Immature natural killer cell (primary cell): ENCODE measurements at regions not wholly inside any gene's neighbourhood (a gene's known extent, or its start where the extent isn't known, plus 50 kb on each side); places are given as distances from the start of the nearest gene placed in this dataset.
"Not testable (repeated sequence)": the region's sequence is repeated elsewhere in the genome, so short reads cannot be mapped to it uniquely, and the experiment has no call there.

Experiments used
- DNase-seq, 3 donors: peaks; one replicate each; pipeline ENCODE4 v3.0.0; 2022; ENCODE audit warnings: mixed read lengths in 1 of 3
- H3K27ac Mint-ChIP-seq, 6 donors: one replicate each; pipeline ENCODE4 v1.8.0; 2020; ENCODE audit warnings: mixed read lengths in 6 of 6, mild to moderate bottlenecking in 5 of 6, inconsistent platforms in 4 of 6, moderate library complexity in 3 of 6
- H3K27me3 Mint-ChIP-seq, 3 donors: one replicate each; pipeline ENCODE4 v1.8.0; 2020 to 2021; ENCODE audit warnings: low read depth in 3 of 3, mild to moderate bottlenecking in 3 of 3, mixed read lengths in 3 of 3, moderate library complexity in 3 of 3, inconsistent platforms in 1 of 3
- H3K36me3 Mint-ChIP-seq, 3 donors: one replicate each; pipeline ENCODE4 v1.8.0; 2020; ENCODE audit warnings: mixed read lengths in 3 of 3, inconsistent platforms in 2 of 3, mild to moderate bottlenecking in 2 of 3
- H3K4me1 Mint-ChIP-seq, 2 donors: one replicate each; pipeline ENCODE4 v1.8.0; 2020; ENCODE audit warnings: inconsistent platforms in 2 of 2, mild to moderate bottlenecking in 2 of 2, mixed read lengths in 2 of 2, moderate library complexity in 1 of 2
- H3K4me3 Mint-ChIP-seq, 5 donors: one replicate each; pipeline ENCODE4 v1.8.0; 2020; ENCODE audit warnings: mild to moderate bottlenecking in 5 of 5, mixed read lengths in 5 of 5, inconsistent platforms in 3 of 5, moderate library complexity in 3 of 5
- H3K9me3 Mint-ChIP-seq, 6 donors: one replicate each; pipeline ENCODE4 v1.8.0; 2020; ENCODE audit warnings: mild to moderate bottlenecking in 6 of 6, mixed read lengths in 6 of 6, inconsistent platforms in 4 of 6, moderate library complexity in 3 of 6

GRCh38 chr15:34491488-34491887 is 53.9 kb upstream of the GOLGA8A start:
- not testable (repeated sequence) for DNase-seq, H3K4me3 Mint-ChIP-seq, H3K4me1 Mint-ChIP-seq, H3K36me3 Mint-ChIP-seq, H3K27ac Mint-ChIP-seq
- peaks cover 10 to 43% (median 25%) of the 10 kb centered on the region in 3 donors for H3K27me3 Mint-ChIP-seq
- peaks cover 0 to 21% (median 3%) of the 10 kb centered on the region in 6 donors for H3K9me3 Mint-ChIP-seq

- Mint-ChIP-seq H3K9me3 (peaks cover 0 to 21% (median 3%) of the 10 kb centered on the region in 6 donors), H3K4me1 (no peaks in the 10 kb centered on the region), H3K27me3 (peaks cover 10 to 44% (median 24%) of the 10 kb centered on the region in 3 donors), H3K4me3 (no peak overlapping the region), H3K27ac (no peak overlapping the region), H3K36me3 (peaks cover 0 to 7% (median 0%) of the 10 kb centered on the region in 3 donors)
- no peak for DNase-seq
These were observed 53.0 kb upstream of the GOLGA8A start for GRCh38 chr15:34490417-34491193.

- DNase-seq, H3K4me3 Mint-ChIP-seq, H3K4me1 Mint-ChIP-seq, H3K36me3 Mint-ChIP-seq, H3K27ac Mint-ChIP-seq: not testable (repeated sequence)
- Mint-ChIP-seq H3K9me3 (peaks cover 0 to 21% (median 3%) of the 10 kb centered on the region in 6 donors), H3K27me3 (peaks cover 11 to 43% (median 20%) of the 10 kb centered on the region in 3 donors)
These were observed 51.7 kb upstream of the GOLGA8A start for GRCh38 chr15:34488973-34489959.
